AG09309 (cell line): ENCODE measurements at regions not wholly inside any gene's neighbourhood (a gene's known extent, or its start where the extent isn't known, plus 50 kb on each side); places are given as distances from the start of the nearest gene placed in this dataset.

Source experiments
- DNase-seq: peaks from one replicate; pipeline ENCODE4 v3.0.0-alpha.2; 2010; ENCODE audit warnings: low read depth
- H3K4me3 ChIP-seq: 2 replicates; pipeline ENCODE4 v1.5.1; 2011; ENCODE audit warnings: mild to moderate bottlenecking, low read depth, low read length, moderate library complexity; ENCODE audit not compliant: control insufficient read depth
- TF ChIP-seq, protein P1 (sequence below): IDR thresholded peaks from 2 replicates; pipeline ENCODE4 v1.5.1; 2011; ENCODE audit warnings: mild to moderate bottlenecking, low read depth, low read length, inconsistent platforms; ENCODE audit not compliant: insufficient read depth, control insufficient read depth; ENCODE audit errors: missing control alignments

- no peak for DNase-seq
- TF ChIP-seq, protein P1, sequence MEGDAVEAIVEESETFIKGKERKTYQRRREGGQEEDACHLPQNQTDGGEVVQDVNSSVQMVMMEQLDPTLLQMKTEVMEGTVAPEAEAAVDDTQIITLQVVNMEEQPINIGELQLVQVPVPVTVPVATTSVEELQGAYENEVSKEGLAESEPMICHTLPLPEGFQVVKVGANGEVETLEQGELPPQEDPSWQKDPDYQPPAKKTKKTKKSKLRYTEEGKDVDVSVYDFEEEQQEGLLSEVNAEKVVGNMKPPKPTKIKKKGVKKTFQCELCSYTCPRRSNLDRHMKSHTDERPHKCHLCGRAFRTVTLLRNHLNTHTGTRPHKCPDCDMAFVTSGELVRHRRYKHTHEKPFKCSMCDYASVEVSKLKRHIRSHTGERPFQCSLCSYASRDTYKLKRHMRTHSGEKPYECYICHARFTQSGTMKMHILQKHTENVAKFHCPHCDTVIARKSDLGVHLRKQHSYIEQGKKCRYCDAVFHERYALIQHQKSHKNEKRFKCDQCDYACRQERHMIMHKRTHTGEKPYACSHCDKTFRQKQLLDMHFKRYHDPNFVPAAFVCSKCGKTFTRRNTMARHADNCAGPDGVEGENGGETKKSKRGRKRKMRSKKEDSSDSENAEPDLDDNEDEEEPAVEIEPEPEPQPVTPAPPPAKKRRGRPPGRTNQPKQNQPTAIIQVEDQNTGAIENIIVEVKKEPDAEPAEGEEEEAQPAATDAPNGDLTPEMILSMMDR, result no peak
Observed at GRCh38 chr6:140217283-140217682, 842.8 kb upstream of the CITED2 start.

GRCh38 chr6:140209775-140210174 is 835.3 kb upstream of the CITED2 start:
- TF ChIP-seq, protein P1, result no peak
- no peak for DNase-seq

More at GRCh38 chr6:140217283-140217682, 842.8 kb upstream of the CITED2 start:
- no peak overlapping the region for H3K4me3 ChIP-seq

GRCh38 chr6:140208286-140208685 is 833.8 kb upstream of the CITED2 start:
- TF ChIP-seq, protein P1, result no peak
- no peak for DNase-seq
- no peak overlapping the region for H3K4me3 ChIP-seq

More at GRCh38 chr6:140209775-140210174, 835.3 kb upstream of the CITED2 start:
- no peak overlapping the region for H3K4me3 ChIP-seq

DNA sequence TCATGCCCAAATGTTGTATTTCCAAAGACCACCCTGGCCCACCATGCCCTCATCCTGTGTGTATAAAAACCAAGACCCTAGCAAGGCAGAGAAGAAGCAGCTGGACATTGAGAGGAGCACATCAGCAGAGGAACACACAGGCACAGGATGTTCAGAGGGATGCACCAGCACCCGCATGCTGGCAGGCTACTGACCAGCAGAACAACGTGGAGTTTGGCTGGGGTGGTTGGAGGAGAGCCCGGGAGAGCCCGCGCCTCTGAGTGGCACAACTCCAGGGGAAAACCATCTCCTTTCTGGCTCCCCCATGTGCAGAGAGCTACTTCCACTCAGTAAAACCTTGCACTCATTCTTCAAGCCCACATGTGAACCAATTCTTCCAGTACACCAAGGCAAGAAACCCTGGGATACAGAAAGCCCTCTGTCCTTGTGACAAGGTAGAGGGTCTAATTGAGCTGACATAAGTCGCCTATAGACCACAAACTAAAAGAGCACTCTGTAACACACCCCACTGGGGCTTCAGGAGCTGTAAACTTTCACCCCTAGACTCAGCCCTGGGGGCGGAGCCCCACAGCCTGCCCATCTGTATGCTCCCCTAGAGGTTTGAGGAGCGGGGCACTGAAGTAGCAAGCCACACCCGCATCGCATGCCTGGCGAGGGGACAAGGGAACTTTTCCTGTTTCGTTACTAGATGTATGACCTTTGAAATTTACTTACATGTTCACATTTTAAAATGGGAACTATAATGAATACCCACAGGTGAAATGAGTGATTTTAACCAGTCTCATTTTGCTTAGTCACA is 831.5 kb upstream of the CITED2 start:
- TF ChIP-seq, protein P1, result no peak
- DNase-seq, result no peak

GRCh38 chr6:140204154-140204553 is 829.7 kb upstream of the CITED2 start:
- no peak overlapping the region for H3K4me3 ChIP-seq
- TF ChIP-seq, protein P1, result no peak
- DNase-seq, result no peak

More for the DNA sequence above, 831.5 kb upstream of the CITED2 start:
- no peak overlapping the region for H3K4me3 ChIP-seq

- TF ChIP-seq, protein P1, result no peak
- no peak overlapping the region for H3K4me3 ChIP-seq
- DNase-seq, result no peak
Observed at GRCh38 chr6:140203661-140204147, 829.3 kb upstream of the CITED2 start.
